H9 (cell line): ENCODE measurements at regions not wholly inside any gene's neighbourhood (a gene's known extent, or its start where the extent isn't known, plus 50 kb on each side); places are given as distances from the start of the nearest gene placed in this dataset.

Experiments
- DNase-seq: peaks from one replicate; pipeline ENCODE4 v3.0.0-alpha.2; 2017
- H2AFZ ChIP-seq: one replicate; pipeline ENCODE4 v1.6.1; 2013; ENCODE audit warnings: mild to moderate bottlenecking, low read length, control low read depth, moderate library complexity
- H2AK5ac ChIP-seq: 2 replicates; pipeline ENCODE4 v1.6.1; 2013; ENCODE audit warnings: low read length, control low read depth, mixed read lengths; ENCODE audit not compliant: insufficient read length
- H2BK120ac ChIP-seq: one replicate; pipeline ENCODE4 v1.6.1; 2013; ENCODE audit warnings: low read depth, mild to moderate bottlenecking, low read length, control low read depth, inconsistent platforms; ENCODE audit not compliant: poor library complexity, severe bottlenecking
- H2BK12ac ChIP-seq: 2 replicates; pipeline ENCODE4 v1.6.1; 2013; ENCODE audit warnings: low read length, control low read depth, mixed read lengths, low read depth; ENCODE audit not compliant: insufficient read length
- H2BK15ac ChIP-seq: 2 replicates; pipeline ENCODE4 v1.6.1; 2013; ENCODE audit warnings: low read depth, low read length, control low read depth
- H2BK20ac ChIP-seq: one replicate; pipeline ENCODE4 v1.6.1; 2013; ENCODE audit warnings: low read depth, mild to moderate bottlenecking, low read length, control low read depth, inconsistent platforms; ENCODE audit not compliant: poor library complexity, severe bottlenecking
- H2BK5ac ChIP-seq: 2 replicates; pipeline ENCODE4 v1.6.1; 2013; ENCODE audit warnings: low read length, control low read depth, mixed read lengths; ENCODE audit not compliant: insufficient read length
- H3K14ac ChIP-seq: 2 replicates; pipeline ENCODE4 v1.6.1; 2013; ENCODE audit warnings: low read length, control low read depth; ENCODE audit not compliant: insufficient read depth
- H3K18ac ChIP-seq: 2 replicates; pipeline ENCODE4 v1.6.1; 2013; ENCODE audit warnings: low read depth, mild to moderate bottlenecking, mixed read lengths, low read length, control low read depth; ENCODE audit not compliant: insufficient read length
- H3K23ac ChIP-seq: 2 replicates; pipeline ENCODE4 v1.6.1; 2013; ENCODE audit warnings: low read length, control low read depth, mixed read lengths, low read depth; ENCODE audit not compliant: insufficient read length
- H3K23me2 ChIP-seq: 2 replicates; pipeline ENCODE4 v1.6.1; 2013; ENCODE audit warnings: low read depth, mild to moderate bottlenecking, mixed read lengths, low read length, control low read depth; ENCODE audit not compliant: insufficient read length, poor library complexity, severe bottlenecking
- H3K27ac ChIP-seq: 2 replicates; pipeline ENCODE4 v1.5.1; 2013; ENCODE audit warnings: low read length, control low read depth, mixed read lengths, low read depth; ENCODE audit not compliant: insufficient read length
- H3K27me3 ChIP-seq: 2 replicates; pipeline ENCODE4 v1.6.1; 2013; ENCODE audit warnings: low read length, control low read depth, inconsistent platforms; ENCODE audit not compliant: insufficient read depth
- H3K4ac ChIP-seq: 2 replicates; pipeline ENCODE4 v1.6.1; 2013; ENCODE audit warnings: low read depth, mild to moderate bottlenecking, control low read depth, inconsistent platforms, low read length, moderate library complexity
- H3K4me1 ChIP-seq: 2 replicates; pipeline ENCODE4 v1.6.1; 2013; ENCODE audit warnings: low read length, control low read depth, inconsistent platforms; ENCODE audit not compliant: insufficient read depth
- H3K4me2 ChIP-seq: 2 replicates; pipeline ENCODE4 v1.6.1; 2013; ENCODE audit warnings: low read length, control low read depth, mixed read lengths; ENCODE audit not compliant: insufficient read length, insufficient read depth
- H3K56ac ChIP-seq: 2 replicates; pipeline ENCODE4 v1.6.1; 2013; ENCODE audit warnings: low read depth, mild to moderate bottlenecking, mixed read lengths, low read length, control low read depth; ENCODE audit not compliant: insufficient read length
- H3K79me1 ChIP-seq: 2 replicates; pipeline ENCODE4 v1.6.1; 2013; ENCODE audit warnings: low read depth, mild to moderate bottlenecking, moderate library complexity, low read length, control low read depth, inconsistent platforms; ENCODE audit not compliant: insufficient read depth, poor library complexity, severe bottlenecking
- H3K79me2 ChIP-seq: 2 replicates; pipeline ENCODE4 v1.6.1; 2013; ENCODE audit warnings: low read length, control low read depth, inconsistent platforms; ENCODE audit not compliant: insufficient read depth
- H3K9ac ChIP-seq: 2 replicates; pipeline ENCODE4 v1.6.1; 2013; ENCODE audit warnings: low read length, control low read depth, mixed read lengths; ENCODE audit not compliant: insufficient read length; ENCODE audit errors: extremely low read depth
- H3K9me3 ChIP-seq: one replicate; pipeline ENCODE4 v1.6.1; 2013; ENCODE audit warnings: low read depth, low read length, inconsistent platforms; ENCODE audit not compliant: control insufficient read depth
- H3T11ph ChIP-seq: one replicate; pipeline ENCODE4 v1.6.1; 2013; ENCODE audit warnings: mild to moderate bottlenecking, low read length, control low read depth, inconsistent platforms
- H4K20me1 ChIP-seq: one replicate; pipeline ENCODE4 v1.6.1; 2013; ENCODE audit not compliant: control insufficient read depth, insufficient read length, insufficient read depth
- H4K5ac ChIP-seq: 2 replicates; pipeline ENCODE4 v1.6.1; 2013; ENCODE audit warnings: low read depth, mild to moderate bottlenecking, mixed read lengths, low read length, control low read depth; ENCODE audit not compliant: insufficient read length
- H4K8ac ChIP-seq: replicated peaks from 2 replicates; pipeline ENCODE4 v1.6.1; 2013; ENCODE audit warnings: low read length, control low read depth, mixed read lengths, low read depth; ENCODE audit not compliant: insufficient read length
- H4K91ac ChIP-seq: 2 replicates; pipeline ENCODE4 v1.6.1; 2013; ENCODE audit warnings: low read depth, mild to moderate bottlenecking, moderate library complexity, mixed read lengths, low read length, control low read depth; ENCODE audit not compliant: insufficient read length
- H3K27ac Mint-ChIP-seq, 3 experiments: 2 replicates in 2 of 3; 3 replicates in 1 of 3; pipeline ENCODE4 v1.8.0; 2020 to 2021; ENCODE audit warnings: mixed read lengths in 3 of 3, mild to moderate bottlenecking in 1 of 3, moderate library complexity in 1 of 3
- H3K27me3 Mint-ChIP-seq: 2 replicates; pipeline ENCODE4 v1.8.0; 2021; ENCODE audit warnings: low read depth, mild to moderate bottlenecking, moderate library complexity, mixed read lengths
- H3K36me3 Mint-ChIP-seq, 3 experiments: 2 replicates in 2 of 3; 3 replicates in 1 of 3; pipeline ENCODE4 v1.8.0; 2020 to 2021; ENCODE audit warnings: low read depth in 3 of 3, mixed read lengths in 3 of 3; ENCODE audit not compliant: insufficient read depth in 1 of 3
- H3K4me1 Mint-ChIP-seq, 2 experiments: 2 replicates each; pipeline ENCODE4 v1.8.0; 2020; ENCODE audit warnings: mixed read lengths in 2 of 2
- H3K4me3 Mint-ChIP-seq, 2 experiments: 2 replicates in 1 of 2; 3 replicates in 1 of 2; pipeline ENCODE4 v1.8.0; 2020 to 2021; ENCODE audit warnings: mild to moderate bottlenecking in 2 of 2, mixed read lengths in 2 of 2, moderate library complexity in 1 of 2
- H3K9me3 Mint-ChIP-seq, 2 experiments: 2 replicates in 1 of 2; 3 replicates in 1 of 2; pipeline ENCODE4 v1.8.0; 2020; ENCODE audit warnings: mild to moderate bottlenecking in 2 of 2, mixed read lengths in 2 of 2, moderate library complexity in 1 of 2
- CTCF ChIP-seq: fragments of 200-600 bp; sonication (generic); conservative IDR thresholded peaks from 3 replicates; pipeline ENCODE4 v1.8.0; 2021; ENCODE audit warnings: antibody characterized with exemption, mild to moderate bottlenecking
- WGBS: extraction: QIAGEN DNeasy Blood & Tissue Kit; methylation state at CpG from one replicate; pipeline ENCODE4 v1.1.7; 2013; ENCODE audit warnings: missing lambda C conversion rate, low lambda C conversion rate, mixed read lengths; ENCODE audit not compliant: insufficient read length; ENCODE audit errors: extremely low coverage; 5-methylcytosine and 5-hydroxymethylcytosine counted together

GRCh38 chr1:188642704-188643103 is 1814.0 kb downstream of the PLA2G4A start:
- H4K91ac ChIP-seq, result no peak overlapping the region
- H3K4ac ChIP-seq, result no peak overlapping the region
- no peak overlapping the region for H2AK5ac ChIP-seq
- no peak overlapping the region for H2BK120ac ChIP-seq
- H4K20me1 ChIP-seq, result no peaks in the 10 kb centered on the region
- Mint-ChIP-seq H3K4me1 (no peaks in the 10 kb centered on the region), H3K9me3 (no peaks in the 10 kb centered on the region), H3K27me3 (no peaks in the 10 kb centered on the region), H3K27ac (no peak overlapping the region), H3K4me3 (no peak overlapping the region), H3K36me3 (no peaks in the 10 kb centered on the region; a peak in 1 of 7 replicates)
- H3K79me1 ChIP-seq, result no peaks in the 10 kb centered on the region
- no peaks in the 10 kb centered on the region for H3K4me1 ChIP-seq
- no peaks in the 10 kb centered on the region for H3K79me2 ChIP-seq
- no peaks in the 10 kb centered on the region for H3K9me3 ChIP-seq
- H2BK20ac ChIP-seq, result no peak overlapping the region
- H3K9ac ChIP-seq, result no peak overlapping the region
- H3K27ac ChIP-seq, result no peak overlapping the region
- H3K23ac ChIP-seq, result no peak overlapping the region
- no peak overlapping the region for H4K5ac ChIP-seq
- H4K8ac ChIP-seq, result no peak overlapping the region
- WGBS, result no CpG with 5 or more reads among the region's 5 CpGs
- no peak for TF ChIP-seq CTCF
- no peak overlapping the region for H3K4me2 ChIP-seq
- H2BK15ac ChIP-seq, result no peak overlapping the region
- no peak overlapping the region for H3K56ac ChIP-seq
- H3K27me3 ChIP-seq, result no peaks in the 10 kb centered on the region
- H3K23me2 ChIP-seq, result no peaks in the 10 kb centered on the region
- no peak overlapping the region for H3K18ac ChIP-seq
- H3T11ph ChIP-seq, result no peak overlapping the region
- H2AFZ ChIP-seq, result no peak overlapping the region
- no peak for DNase-seq
- no peak overlapping the region for H2BK12ac ChIP-seq
- no peak overlapping the region for H3K14ac ChIP-seq
- H2BK5ac ChIP-seq, result no peak overlapping the region
